ENCODE measurements at regions not wholly inside any gene's neighbourhood (a gene's known extent, or its start where the extent isn't known, plus 50 kb on each side); places are given as distances from the start of the nearest gene placed in this dataset.

GRCh38 chr2:196422361-196422760 is 217.2 kb upstream of the CCDC150 start:
- dilution Hi-C loops (cut with MboI; ENCODE audit: extremely low pct_ligation_motif_present, low sequenced_read_pairs) = no loop called here
- peaks cover 21% of the 10 kb centered on the region for H3K4me1 ChIP-seq (ENCODE audit: control insufficient read depth, extremely low read depth, insufficient read depth, low read length)
- ChIA-PET POLR2A (no interaction called here), CTCF (interaction anchor here (0.7 to 4.3 kb wide), 9 partner anchors 8 to 125 kb away, joined by 3 to 21 read pairs (median 7); no protein-coding TSS in a partner anchor)
- H3K9ac ChIP-seq (replicated peaks; ENCODE audit: extremely low read depth, insufficient read depth, low read length) = no peak overlapping the region
- H3K9me1 ChIP-seq (replicated peaks; ENCODE audit: control insufficient read depth, extremely low read depth, insufficient read depth, low read length) = no peaks in the 10 kb centered on the region
- no peak overlapping the region for H2AFZ ChIP-seq (ENCODE audit: low read depth, low read length)
- H4K20me1 ChIP-seq (replicated peaks; ENCODE audit: control insufficient read depth, extremely low read depth, insufficient read depth, low read length) = no peaks in the 10 kb centered on the region
- H3K27ac ChIP-seq (ENCODE audit: insufficient read depth, low read depth, low read length) = no peak overlapping the region
- H3K79me2 ChIP-seq (ENCODE audit: control insufficient read depth, insufficient read depth, low read length) = no peaks in the 10 kb centered on the region
- no peaks in the 10 kb centered on the region for H3K9me3 ChIP-seq (replicated peaks; ENCODE audit: control insufficient read depth, insufficient read depth, low read length)
- H3K36me3 ChIP-seq (ENCODE audit: control insufficient read depth in 2 of 2, extremely low read depth in 1 of 2, insufficient read depth in 2 of 2, low read length in 2 of 2) = no peaks in the 10 kb centered on the region
- FAIRE-seq = no peak
- BruUV-seq (replicated peaks) = no TSS peak
- intact Hi-C loops (cut with micrococcal nuclease) = no loop called here
- TF ChIP-seq FOS (IDR thresholded peaks at IDR 0.05; ENCODE audit: borderline replicate concordance, insufficient read depth, low read length) = no peak
- DNase-seq (ENCODE audit: low read depth, low spot score) = no peak
- no peaks in the 10 kb centered on the region for H3K27me3 ChIP-seq (ENCODE audit: control insufficient read depth in 2 of 2, insufficient read depth in 2 of 2, low read length in 2 of 2)
- H3K4me2 ChIP-seq (ENCODE audit: insufficient read depth, low read length) = no peak overlapping the region
- no peak overlapping the region for H3K4me3 ChIP-seq (replicated peaks in 1 of 3; ENCODE audit: insufficient read depth in 1 of 3, low read depth in 1 of 3, low read length in 3 of 3)

GRCh38 chr2:196426122-196426521 is 213.4 kb upstream of the CCDC150 start:
- DNase-seq (ENCODE audit: low read depth, low spot score) = no peak
- BruUV-seq (replicated peaks) = no TSS peak
- Histone ChIP-seq H3K9me1 (replicated peaks; ENCODE audit: control insufficient read depth, extremely low read depth, insufficient read depth, low read length) (no peaks in the 10 kb centered on the region), H3K9ac (replicated peaks; ENCODE audit: extremely low read depth, insufficient read depth, low read length) (no peak overlapping the region), H4K20me1 (replicated peaks; ENCODE audit: control insufficient read depth, extremely low read depth, insufficient read depth, low read length) (no peaks in the 10 kb centered on the region), H3K9me3 (replicated peaks; ENCODE audit: control insufficient read depth, insufficient read depth, low read length) (no peaks in the 10 kb centered on the region), H3K79me2 (ENCODE audit: control insufficient read depth, insufficient read depth, low read length) (no peaks in the 10 kb centered on the region), H3K4me1 (ENCODE audit: control insufficient read depth, extremely low read depth, insufficient read depth, low read length) (peaks cover 19% of the 10 kb centered on the region), H3K27me3 (ENCODE audit: control insufficient read depth in 2 of 2, insufficient read depth in 2 of 2, low read length in 2 of 2) (no peaks in the 10 kb centered on the region), H2AFZ (ENCODE audit: low read depth, low read length) (no peak overlapping the region), H3K36me3 (ENCODE audit: control insufficient read depth in 2 of 2, extremely low read depth in 1 of 2, insufficient read depth in 2 of 2, low read length in 2 of 2) (no peaks in the 10 kb centered on the region), H3K27ac (ENCODE audit: insufficient read depth, low read depth, low read length) (no peak overlapping the region), H3K4me2 (ENCODE audit: insufficient read depth, low read length) (no peak overlapping the region), H3K4me3 (replicated peaks in 1 of 3; ENCODE audit: insufficient read depth in 1 of 3, low read depth in 1 of 3, low read length in 3 of 3) (no peak overlapping the region)
- ChIA-PET POLR2A (no interaction called here), CTCF (no interaction called here)
- TF ChIP-seq POLR2A (IDR thresholded peaks at IDR 0.05; ENCODE audit: low read depth, low read length) (no peak), EZH2 (IDR thresholded peaks at IDR 0.05; ENCODE audit: borderline replicate concordance, low read depth, low read length, severe bottlenecking) (no peak), FOS (IDR thresholded peaks at IDR 0.05; ENCODE audit: borderline replicate concordance, insufficient read depth, low read length) (no peak), GATA2 (IDR thresholded peaks at IDR 0.05; ENCODE audit: insufficient read depth, insufficient read length, low read depth, low read length) (no peak), POLR2AphosphoS5 (IDR thresholded peaks at IDR 0.05; ENCODE audit: insufficient read depth, low read depth, low read length) (no peak), MAX (IDR thresholded peaks at IDR 0.05; ENCODE audit: insufficient read depth, insufficient read length) (no peak), MYC (IDR thresholded peaks at IDR 0.05; ENCODE audit: low read depth, low read length) (no peak), JUN (IDR thresholded peaks at IDR 0.05; ENCODE audit: borderline replicate concordance, insufficient read depth, insufficient read length, low read depth) (no peak), CTCF (IDR thresholded peaks at IDR 0.05; ENCODE audit: extremely low read depth in 1 of 2, insufficient read depth in 1 of 2, low read depth in 1 of 2, low read length in 2 of 2) (no peak)
- FAIRE-seq = no peak
- intact Hi-C loops (cut with micrococcal nuclease) = no loop called here
- dilution Hi-C loops (cut with MboI; ENCODE audit: extremely low pct_ligation_motif_present, low sequenced_read_pairs) = no loop called here

Data from endothelial cell of umbilical vein (primary cell).